ENCODE measurements at regions not wholly inside any gene's neighbourhood (a gene's known extent, or its start where the extent isn't known, plus 50 kb on each side); places are given as distances from the start of the nearest gene placed in this dataset.
"Not testable (repeated sequence)": the region's sequence is repeated elsewhere in the genome, so short reads cannot be mapped to it uniquely, and the experiment has no call there.

GRCh38 chr6:3672339-3672738 lies 79.2 kb downstream of the PXDC1 start:
- DNase-seq: not testable (repeated sequence)

GRCh38 chr6:3671382-3671781 lies 80.1 kb downstream of the PXDC1 start:
- no peak for DNase-seq

- DNase-seq: no peak
Observed at GRCh38 chr6:3670356-3670755, 81.2 kb downstream of the PXDC1 start.

- no peak for DNase-seq
Observed at GRCh38 chr6:3669916-3670315, 81.6 kb downstream of the PXDC1 start.

- DNase-seq: no peak
Observed at GRCh38 chr6:3665608-3666007, 85.9 kb downstream of the PXDC1 start.

GRCh38 chr6:3664625-3665041 lies 86.9 kb downstream of the PXDC1 start:
- no peak for DNase-seq

- DNase-seq: no peak
Observed at GRCh38 chr6:3663811-3664210, 87.7 kb downstream of the PXDC1 start.

- no peak for DNase-seq
Observed at GRCh38 chr6:3663081-3663480, 88.4 kb downstream of the PXDC1 start.

- no peak for DNase-seq
Observed at GRCh38 chr6:3661390-3661789, 90.1 kb downstream of the PXDC1 start.

- DNase-seq: no peak
Observed at GRCh38 chr6:3660473-3660872, 91.0 kb downstream of the PXDC1 start.

GRCh38 chr6:3659748-3660147 lies 91.8 kb downstream of the PXDC1 start:
- no peak for DNase-seq

- DNase-seq: no peak
Observed at GRCh38 chr6:3656076-3656475, 95.4 kb downstream of the PXDC1 start.

- no peak for DNase-seq
Observed at GRCh38 chr6:3654898-3655297, 96.6 kb downstream of the PXDC1 start.

GRCh38 chr6:3654436-3654835 lies 97.1 kb downstream of the PXDC1 start:
- no peak for DNase-seq

- DNase-seq: no peak
Observed at GRCh38 chr6:3653528-3654070, 97.9 kb downstream of the PXDC1 start.

- DNase-seq: no peak
Observed at GRCh38 chr6:3651698-3652229, 99.7 kb downstream of the PXDC1 start.

- DNase-seq: no peak
Observed at GRCh38 chr6:3650959-3651697, 100.4 kb downstream of the PXDC1 start.

GRCh38 chr6:3650076-3650958 lies 101.2 kb downstream of the PXDC1 start:
- DNase-seq: no peak

- no peak for DNase-seq
Observed at GRCh38 chr6:3648724-3649123, 102.8 kb downstream of the PXDC1 start.

GRCh38 chr6:3646616-3647362 lies 104.7 kb downstream of the PXDC1 start:
- DNase-seq: no peak

- no peak for DNase-seq
Observed at GRCh38 chr6:3644739-3645012, 106.8 kb downstream of the PXDC1 start.

GRCh38 chr6:3643921-3644738 lies 107.4 kb downstream of the PXDC1 start:
- DNase-seq: no peak
